OCI-LY7 (cell line): ENCODE measurements at regions not wholly inside any gene's neighbourhood (a gene's known extent, or its start where the extent isn't known, plus 50 kb on each side); places are given as distances from the start of the nearest gene placed in this dataset.

Source experiments
- BruUV-seq: library from RNA; stranded (reverse); fragments of 400-500 nt; replicated peaks from 2 replicates; lab custom pipeline; 2021; lab: Mats Ljungman, UMichigan
- CTCF ChIA-PET: fragments of 300-600 bp; sonication (Branson Sonifier 250); formaldehyde crosslinking; loops from one replicate; lab custom pipeline; 2022; ENCODE audit warnings: antibody characterized with exemption; ENCODE audit not compliant: unreplicated experiment; lab: Charles Lee
- POLR2A ChIA-PET: fragments of 300-600 bp; sonication (Branson Sonifier 250); formaldehyde crosslinking; loops from one replicate; lab custom pipeline; 2022; ENCODE audit warnings: antibody characterized with exemption; lab: Charles Lee
- DNase-seq: peaks from one replicate; pipeline ENCODE4 v3.0.0-alpha.2; 2015; ENCODE audit warnings: low spot score
- H2AFZ ChIP-seq: fragments of 200-600 bp; sonication (generic), shearing (Covaris generic); 2 replicates; pipeline ENCODE4 v1.6.1; 2014; ENCODE audit warnings: mild to moderate bottlenecking, antibody characterized with exemption, low read length, moderate library complexity
- H3K27ac ChIP-seq: fragments of 200-600 bp; sonication (generic); 2 replicates; pipeline ENCODE4 v1.5.1; 2014; ENCODE audit warnings: mixed run types, low read depth, mild to moderate bottlenecking, moderate library complexity, low read length, inconsistent platforms; ENCODE audit not compliant: poor library complexity, severe bottlenecking
- H3K36me3 ChIP-seq: fragments of 200-600 bp; sonication (generic); 2 replicates; pipeline ENCODE4 v1.6.1; 2014; ENCODE audit warnings: mild to moderate bottlenecking, antibody characterized with exemption, low read length, moderate library complexity, mixed read lengths; ENCODE audit not compliant: insufficient read depth
- H3K4me1 ChIP-seq: fragments of 200-600 bp; sonication (generic); 2 replicates; pipeline ENCODE4 v1.5.1; 2014; ENCODE audit warnings: mild to moderate bottlenecking, low read length; ENCODE audit not compliant: insufficient read depth, poor library complexity, severe bottlenecking
- H3K4me2 ChIP-seq: fragments of 200-600 bp; sonication (generic); 2 replicates; pipeline ENCODE4 v1.6.1; 2014; ENCODE audit warnings: mild to moderate bottlenecking, low read length
- H3K4me3 ChIP-seq: fragments of 200-600 bp; sonication (generic); 2 replicates; pipeline ENCODE4 v1.5.1; 2014; ENCODE audit warnings: mild to moderate bottlenecking, low read depth, low read length; ENCODE audit not compliant: poor library complexity, severe bottlenecking
- H3K79me2 ChIP-seq: fragments of 200-600 bp; sonication (generic); 2 replicates; pipeline ENCODE4 v1.6.1; 2016; ENCODE audit warnings: low read depth, mild to moderate bottlenecking, low read length, moderate library complexity, mixed read lengths; ENCODE audit not compliant: insufficient read depth
- H3K9me2 ChIP-seq: fragments of 200-600 bp; sonication (generic); 2 replicates; pipeline ENCODE4 v1.6.1; 2016; ENCODE audit warnings: mild to moderate bottlenecking, low read length, mixed read lengths; ENCODE audit not compliant: insufficient read depth
- H3K9me3 ChIP-seq: fragments of 200-600 bp; sonication (generic); 2 replicates; pipeline ENCODE4 v1.6.1; 2014; ENCODE audit warnings: mild to moderate bottlenecking, mixed run types, low read length, mixed read lengths
- H4K20me1 ChIP-seq: fragments of 200-600 bp; sonication (generic); 2 replicates; pipeline ENCODE4 v1.6.1; 2014; ENCODE audit warnings: mild to moderate bottlenecking, antibody characterized with exemption, low read length, moderate library complexity, mixed read lengths; ENCODE audit not compliant: insufficient read depth
- CTCF ChIP-seq: fragments of 200-600 bp; sonication (generic); conservative IDR thresholded peaks from 2 replicates; pipeline ENCODE4 v1.5.1; 2014; ENCODE audit warnings: mild to moderate bottlenecking, antibody characterized with exemption, low read length, moderate library complexity, mixed read lengths
- EZH2phosphoT487 ChIP-seq: fragments of 200-600 bp; sonication (generic); IDR thresholded peaks from 2 replicates; pipeline ENCODE4 v1.6.1; 2018; ENCODE audit warnings: low read depth, borderline replicate concordance, mild to moderate bottlenecking, mixed run types, antibody characterized with exemption, low read length, moderate library complexity, mixed read lengths
- intact Hi-C: fragments of 100-400 bp; cut with micrococcal nuclease; formaldehyde crosslinking; loops from one replicate; pipeline ENCODE4 v1.10.0; 2022; ENCODE audit not compliant: unreplicated experiment

GRCh38 chr17:6923385-6923784 is 72.5 kb upstream of the ALOX12 start:
- Histone ChIP-seq H3K4me2 (no peak overlapping the region), H4K20me1 (no peaks in the 10 kb centered on the region), H3K4me3 (no peak overlapping the region), H3K4me1 (no peaks in the 10 kb centered on the region), H2AFZ (no peak overlapping the region), H3K79me2 (no peaks in the 10 kb centered on the region), H3K9me3 (peaks cover 6% of the 10 kb centered on the region; the same call in 1 of the 2 replicates), H3K36me3 (no peaks in the 10 kb centered on the region), H3K27ac (no peak overlapping the region), H3K9me2 (no peaks in the 10 kb centered on the region)
- no TSS peak for BruUV-seq
- no peak for DNase-seq
- intact Hi-C loops, result no loop called here
- POLR2A ChIA-PET, result interaction anchor here (0.6 kb wide), 1 partner anchor 357 kb away, joined by 3 read pairs; no protein-coding TSS in a partner anchor
- no peak for TF ChIP-seq CTCF
- TF ChIP-seq EZH2phosphoT487, result no peak
- CTCF ChIA-PET, result no interaction called here

GRCh38 chr17:6924208-6924607 is 71.6 kb upstream of the ALOX12 start:
- H3K9me3 ChIP-seq, result peaks cover 6% of the 10 kb centered on the region; the same call in 1 of the 2 replicates
- H3K4me3 ChIP-seq, result no peak overlapping the region
- no peaks in the 10 kb centered on the region for H3K4me1 ChIP-seq
- no peaks in the 10 kb centered on the region for H3K36me3 ChIP-seq
- intact Hi-C loops, result no loop called here
- H2AFZ ChIP-seq, result no peak overlapping the region
- DNase-seq, result no peak
- no peak overlapping the region for H3K27ac ChIP-seq
- no peaks in the 10 kb centered on the region for H3K9me2 ChIP-seq
- no peaks in the 10 kb centered on the region for H4K20me1 ChIP-seq
- TF ChIP-seq CTCF (no peak), EZH2phosphoT487 (no peak)
- ChIA-PET CTCF (no interaction called here), POLR2A (interaction anchor here (0.6 kb wide), 1 partner anchor 358 kb away, joined by 3 read pairs; no protein-coding TSS in a partner anchor)
- no peak overlapping the region for H3K4me2 ChIP-seq
- H3K79me2 ChIP-seq, result no peaks in the 10 kb centered on the region
- no TSS peak for BruUV-seq

- H3K36me3 ChIP-seq, result no peaks in the 10 kb centered on the region
- intact Hi-C loops, result no loop called here
Measured at GRCh38 chr17:6926667-6927066, 69.2 kb upstream of the ALOX12 start.

More at GRCh38 chr17:6926667-6927066, 69.2 kb upstream of the ALOX12 start:
- no peaks in the 10 kb centered on the region for H4K20me1 ChIP-seq
- ChIA-PET CTCF (no interaction called here), POLR2A (interaction anchor here (0.6 kb wide), 1 partner anchor 14 kb away, joined by 3 read pairs; no protein-coding TSS in a partner anchor)
- no peak overlapping the region for H3K27ac ChIP-seq
- TF ChIP-seq CTCF (no peak), EZH2phosphoT487 (no peak)
- no peak overlapping the region for H3K4me3 ChIP-seq
- H3K79me2 ChIP-seq, result no peaks in the 10 kb centered on the region
- no peaks in the 10 kb centered on the region for H3K4me1 ChIP-seq
- no peak for DNase-seq
- H3K9me3 ChIP-seq, result peaks cover 6% of the 10 kb centered on the region; the same call in 1 of the 2 replicates
- H3K4me2 ChIP-seq, result no peak overlapping the region
- no peaks in the 10 kb centered on the region for H3K9me2 ChIP-seq
- H2AFZ ChIP-seq, result no peak overlapping the region
- BruUV-seq, result no TSS peak
